ENCODE measurements at regions not wholly inside any gene's neighbourhood (a gene's known extent, or its start where the extent isn't known, plus 50 kb on each side); places are given as distances from the start of the nearest gene placed in this dataset.

DNA sequence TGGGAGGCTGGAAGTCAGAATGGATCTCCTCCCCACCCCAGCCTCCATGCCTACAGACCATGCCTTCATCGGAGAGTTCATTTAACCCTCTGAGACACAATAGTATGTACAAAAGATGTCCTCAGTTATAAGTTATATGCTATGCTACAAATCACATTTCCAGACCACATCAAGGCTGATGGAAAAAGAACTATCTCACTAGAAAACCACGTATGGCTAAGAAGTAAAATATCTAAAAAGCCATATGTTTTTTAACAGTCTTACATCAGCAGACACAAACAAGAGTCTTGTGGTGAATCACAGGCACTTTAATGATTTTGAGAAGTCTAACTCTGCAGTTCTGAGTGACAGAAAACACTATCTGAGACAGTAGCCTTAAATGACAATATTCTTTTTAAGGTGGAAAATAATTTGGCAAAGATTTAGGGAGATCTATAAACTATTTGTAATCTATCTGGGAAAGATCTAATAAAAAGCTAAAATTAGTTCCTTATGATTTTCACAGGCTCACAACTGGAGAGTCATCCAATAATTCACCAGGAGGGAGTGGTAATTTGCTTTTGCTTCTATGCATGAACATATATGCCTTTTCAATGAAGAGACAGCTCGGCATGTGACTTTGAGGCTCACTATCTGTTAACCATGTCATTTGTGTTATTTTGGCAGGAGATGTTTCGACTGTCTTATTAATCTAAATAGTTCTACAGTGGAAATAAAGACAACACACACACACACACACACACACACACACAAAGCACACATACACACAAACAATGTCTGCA is 197.5 kb downstream of the IRS1 start:
- Histone ChIP-seq H3K27me3 (replicated peaks; ENCODE audit: control insufficient read depth, insufficient read depth, low read length) (no peaks in the 10 kb centered on the region), H3K9ac (ENCODE audit: low read length) (no peak overlapping the region), H3K4me3 (ENCODE audit: low read length) (no peak overlapping the region), H3K36me3 (ENCODE audit: control insufficient read depth, insufficient read depth, low read length, severe bottlenecking) (no peaks in the 10 kb centered on the region), H3K9me3 (ENCODE audit: control insufficient read depth, low read length) (no peaks in the 10 kb centered on the region), H3K4me1 (ENCODE audit: control insufficient read depth, insufficient read depth, low read length) (peaks cover 8% of the 10 kb centered on the region)
- DNase-seq (ENCODE audit: low read depth) = peak; percentile 46

GRCh38 chr2:226600802-226601201 is 198.8 kb downstream of the IRS1 start:
- DNase-seq (ENCODE audit: low read depth) = no peak
- no peak overlapping the region for H3K4me3 ChIP-seq (ENCODE audit: low read length)
- no peak overlapping the region for H3K9ac ChIP-seq (ENCODE audit: low read length)
- peaks cover 8% of the 10 kb centered on the region for H3K4me1 ChIP-seq (ENCODE audit: control insufficient read depth, insufficient read depth, low read length)
- no peaks in the 10 kb centered on the region for H3K36me3 ChIP-seq (ENCODE audit: control insufficient read depth, insufficient read depth, low read length, severe bottlenecking)
- no peaks in the 10 kb centered on the region for H3K9me3 ChIP-seq (ENCODE audit: control insufficient read depth, low read length)
- no peaks in the 10 kb centered on the region for H3K27me3 ChIP-seq (replicated peaks; ENCODE audit: control insufficient read depth, insufficient read depth, low read length)

DNA sequence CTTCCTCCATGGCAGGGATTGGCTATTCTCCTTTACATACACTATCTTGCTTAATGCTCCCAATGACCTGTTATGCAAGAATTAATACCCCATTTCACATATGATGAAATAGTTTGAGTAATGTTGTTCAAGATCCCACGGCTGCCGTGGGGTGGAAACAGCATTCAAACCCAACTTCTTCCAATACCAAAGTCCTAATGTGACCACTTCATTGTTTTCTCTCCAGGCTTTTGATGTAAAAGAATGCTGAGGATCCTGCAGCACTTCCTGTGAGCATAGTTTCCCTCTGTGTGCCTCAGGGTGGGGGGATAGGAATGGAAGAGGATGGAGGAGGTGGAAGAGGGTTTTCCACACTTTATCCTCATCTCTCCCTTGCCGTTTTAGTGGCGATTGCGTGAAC is 199.4 kb downstream of the IRS1 start:
- DNase-seq (ENCODE audit: low read depth) = no peak
- Histone ChIP-seq H3K4me1 (ENCODE audit: control insufficient read depth, insufficient read depth, low read length) (peaks cover 8% of the 10 kb centered on the region), H3K36me3 (ENCODE audit: control insufficient read depth, insufficient read depth, low read length, severe bottlenecking) (no peaks in the 10 kb centered on the region), H3K9ac (ENCODE audit: low read length) (no peak overlapping the region), H3K9me3 (ENCODE audit: control insufficient read depth, low read length) (no peaks in the 10 kb centered on the region), H3K4me3 (ENCODE audit: low read length) (no peak overlapping the region), H3K27me3 (replicated peaks; ENCODE audit: control insufficient read depth, insufficient read depth, low read length) (no peaks in the 10 kb centered on the region)

- Histone ChIP-seq H3K9ac (ENCODE audit: low read length) (no peak overlapping the region), H3K9me3 (ENCODE audit: control insufficient read depth, low read length) (peaks cover 30% of the 10 kb centered on the region), H3K36me3 (ENCODE audit: control insufficient read depth, insufficient read depth, low read length, severe bottlenecking) (no peaks in the 10 kb centered on the region), H3K4me3 (ENCODE audit: low read length) (no peak overlapping the region), H3K4me1 (ENCODE audit: control insufficient read depth, insufficient read depth, low read length) (peaks cover 14% of the 10 kb centered on the region), H3K27me3 (replicated peaks; ENCODE audit: control insufficient read depth, insufficient read depth, low read length) (no peaks in the 10 kb centered on the region)
- DNase-seq (ENCODE audit: low read depth) = no peak
These were observed 210.6 kb downstream of the IRS1 start for GRCh38 chr2:226589043-226589442.

DNA sequence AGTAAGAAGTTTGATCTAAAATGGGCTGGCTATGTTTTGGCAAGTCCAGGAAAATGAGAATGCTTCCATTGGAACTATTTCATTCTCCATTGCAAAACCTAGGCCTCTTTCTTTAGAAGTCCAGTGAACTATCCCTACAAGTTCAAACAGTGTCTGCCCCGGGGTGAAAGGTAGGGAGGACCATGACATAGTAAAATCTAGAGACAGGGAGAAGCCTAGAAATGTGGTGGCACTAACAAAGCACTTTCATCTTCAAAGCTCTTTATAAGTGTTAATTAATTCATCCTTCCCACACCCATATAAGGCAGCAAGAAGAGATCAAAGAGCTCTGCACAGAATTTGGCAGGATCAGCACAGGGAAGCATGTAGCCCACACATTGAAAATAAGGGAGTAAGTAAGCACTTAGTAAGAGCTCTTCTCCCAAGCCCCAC is 214.5 kb downstream of the IRS1 start:
- Histone ChIP-seq H3K4me3 (ENCODE audit: low read length) (no peak overlapping the region), H3K27me3 (replicated peaks; ENCODE audit: control insufficient read depth, insufficient read depth, low read length) (no peaks in the 10 kb centered on the region), H3K4me1 (ENCODE audit: control insufficient read depth, insufficient read depth, low read length) (peaks cover 26% of the 10 kb centered on the region)

GRCh38 chr2:226584518-226585055 is 215.0 kb downstream of the IRS1 start:
- no peak overlapping the region for H3K4me3 ChIP-seq (ENCODE audit: low read length)
- no peak for DNase-seq (ENCODE audit: low read depth)
- peaks cover 24% of the 10 kb centered on the region for H3K9me3 ChIP-seq (ENCODE audit: control insufficient read depth, low read length)

More for the DNA sequence above, 214.5 kb downstream of the IRS1 start:
- Histone ChIP-seq H3K36me3 (ENCODE audit: control insufficient read depth, insufficient read depth, low read length, severe bottlenecking) (no peaks in the 10 kb centered on the region), H3K9ac (ENCODE audit: low read length) (no peak overlapping the region), H3K9me3 (ENCODE audit: control insufficient read depth, low read length) (peaks cover 30% of the 10 kb centered on the region)
- no peak for DNase-seq (ENCODE audit: low read depth)

DNA sequence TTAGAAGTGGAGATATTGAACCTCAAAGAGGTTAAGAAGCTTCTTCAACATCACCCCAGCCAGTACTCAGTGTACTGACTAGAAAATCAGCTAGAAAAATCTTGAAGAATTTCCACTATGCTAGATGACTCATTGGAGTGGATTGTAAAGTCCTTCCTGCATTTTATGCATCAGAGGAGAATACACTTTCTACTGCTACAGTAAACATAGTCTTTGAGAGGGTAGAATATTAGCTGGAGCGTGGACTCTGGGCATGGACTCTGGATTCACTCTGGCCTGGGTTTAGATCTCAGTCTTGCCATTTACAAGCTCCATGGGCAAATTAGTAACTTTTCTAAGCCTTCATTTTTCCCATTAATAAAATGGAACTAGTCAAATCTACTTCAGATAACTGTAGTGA is 215.9 kb downstream of the IRS1 start:
- H3K9me3 ChIP-seq (ENCODE audit: control insufficient read depth, low read length) = peaks cover 16% of the 10 kb centered on the region
- H3K36me3 ChIP-seq (ENCODE audit: control insufficient read depth, insufficient read depth, low read length, severe bottlenecking) = no peaks in the 10 kb centered on the region
- no peaks in the 10 kb centered on the region for H3K27me3 ChIP-seq (replicated peaks; ENCODE audit: control insufficient read depth, insufficient read depth, low read length)
- peak overlapping the region; percentile 51 for H3K4me3 ChIP-seq (ENCODE audit: low read length)
- peaks cover 29% of the 10 kb centered on the region for H3K4me1 ChIP-seq (ENCODE audit: control insufficient read depth, insufficient read depth, low read length)
- peak overlapping the region; percentile 45 for H3K9ac ChIP-seq (ENCODE audit: low read length)
- peak; percentile 86 for DNase-seq (ENCODE audit: low read depth)

More at GRCh38 chr2:226584518-226585055, 215.0 kb downstream of the IRS1 start:
- no peaks in the 10 kb centered on the region for H3K36me3 ChIP-seq (ENCODE audit: control insufficient read depth, insufficient read depth, low read length, severe bottlenecking)
- peaks cover 26% of the 10 kb centered on the region for H3K4me1 ChIP-seq (ENCODE audit: control insufficient read depth, insufficient read depth, low read length)
- H3K9ac ChIP-seq (ENCODE audit: low read length) = no peak overlapping the region
- H3K27me3 ChIP-seq (replicated peaks; ENCODE audit: control insufficient read depth, insufficient read depth, low read length) = no peaks in the 10 kb centered on the region

DNA sequence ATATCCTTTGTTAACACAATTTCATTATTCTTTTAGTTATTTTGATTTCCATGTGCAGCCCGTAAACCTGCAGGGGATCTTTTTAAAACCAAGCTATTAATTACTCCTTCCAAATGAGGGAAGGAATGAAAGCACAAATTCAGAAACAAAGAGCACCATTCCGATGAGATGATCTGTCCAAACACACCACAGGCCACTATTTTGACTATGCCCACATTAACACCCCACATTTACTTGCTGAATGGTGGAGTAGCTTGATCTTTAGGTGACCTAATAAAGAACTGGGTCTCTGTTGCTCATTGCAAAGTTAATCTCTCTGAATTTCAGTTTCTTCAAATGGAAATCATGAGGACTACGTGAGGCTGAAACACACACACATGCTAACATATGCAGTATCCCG is 218.0 kb downstream of the IRS1 start:
- no peaks in the 10 kb centered on the region for H3K36me3 ChIP-seq (ENCODE audit: control insufficient read depth, insufficient read depth, low read length, severe bottlenecking)
- H3K4me1 ChIP-seq (ENCODE audit: control insufficient read depth, insufficient read depth, low read length) = peaks cover 32% of the 10 kb centered on the region
- H3K4me3 ChIP-seq (ENCODE audit: low read length) = no peak overlapping the region
- no peak for DNase-seq (ENCODE audit: low read depth)
- H3K9me3 ChIP-seq (ENCODE audit: control insufficient read depth, low read length) = no peaks in the 10 kb centered on the region
- H3K9ac ChIP-seq (ENCODE audit: low read length) = no peak overlapping the region
- H3K27me3 ChIP-seq (replicated peaks; ENCODE audit: control insufficient read depth, insufficient read depth, low read length) = no peaks in the 10 kb centered on the region

GRCh38 chr2:226581004-226581403 is 218.6 kb downstream of the IRS1 start:
- DNase-seq (ENCODE audit: low read depth) = no peak
- no peaks in the 10 kb centered on the region for H3K36me3 ChIP-seq (ENCODE audit: control insufficient read depth, insufficient read depth, low read length, severe bottlenecking)
- H3K4me3 ChIP-seq (ENCODE audit: low read length) = no peak overlapping the region
- no peaks in the 10 kb centered on the region for H3K27me3 ChIP-seq (replicated peaks; ENCODE audit: control insufficient read depth, insufficient read depth, low read length)
- H3K4me1 ChIP-seq (ENCODE audit: control insufficient read depth, insufficient read depth, low read length) = peaks cover 32% of the 10 kb centered on the region
- no peak overlapping the region for H3K9ac ChIP-seq (ENCODE audit: low read length)
- H3K9me3 ChIP-seq (ENCODE audit: control insufficient read depth, low read length) = no peaks in the 10 kb centered on the region

DNA sequence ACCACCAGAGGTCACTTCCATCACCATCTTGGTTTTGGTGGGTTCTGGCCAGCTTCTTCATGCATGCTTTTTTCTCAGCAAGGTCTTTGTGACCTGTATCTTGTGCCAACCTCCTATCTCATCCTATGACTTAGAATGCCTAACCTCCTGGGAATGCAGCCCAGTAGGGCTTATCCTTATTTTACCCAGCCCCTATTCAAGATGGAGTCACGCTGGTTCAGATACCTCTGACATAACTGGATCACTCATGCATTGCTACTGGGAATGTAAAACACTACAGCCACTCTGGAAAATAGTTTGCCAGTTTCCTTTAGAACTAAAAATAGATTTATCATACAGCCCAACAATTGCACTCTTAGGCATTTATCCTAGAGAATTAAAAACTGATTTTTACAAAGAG is 219.2 kb downstream of the IRS1 start:
- DNase-seq (ENCODE audit: low read depth) = no peak
- H3K36me3 ChIP-seq (ENCODE audit: control insufficient read depth, insufficient read depth, low read length, severe bottlenecking) = no peaks in the 10 kb centered on the region
- H3K27me3 ChIP-seq (replicated peaks; ENCODE audit: control insufficient read depth, insufficient read depth, low read length) = no peaks in the 10 kb centered on the region
- no peaks in the 10 kb centered on the region for H3K9me3 ChIP-seq (ENCODE audit: control insufficient read depth, low read length)
- no peak overlapping the region for H3K4me3 ChIP-seq (ENCODE audit: low read length)
- peaks cover 31% of the 10 kb centered on the region for H3K4me1 ChIP-seq (ENCODE audit: control insufficient read depth, insufficient read depth, low read length)
- no peak overlapping the region for H3K9ac ChIP-seq (ENCODE audit: low read length)

DNA sequence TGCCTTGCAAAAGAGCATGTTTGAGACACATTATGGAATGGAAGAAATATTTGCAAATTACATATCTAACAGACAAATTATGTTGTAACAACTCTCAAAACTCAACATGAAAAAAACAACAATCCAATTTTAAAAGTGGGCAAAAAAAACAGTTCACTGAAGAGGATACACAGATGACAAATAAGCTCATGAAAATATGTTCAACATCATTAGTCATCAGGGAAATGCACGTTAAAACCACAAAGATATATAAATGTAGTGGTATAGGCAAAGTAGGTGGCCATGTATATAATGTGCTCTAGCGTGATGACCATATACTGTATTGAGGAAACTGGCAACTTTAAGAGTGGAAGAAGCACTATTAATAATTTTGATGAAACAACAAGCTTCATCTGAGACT is 220.1 kb downstream of the IRS1 start:
- H3K9ac ChIP-seq (ENCODE audit: low read length) = no peak overlapping the region
- H3K4me1 ChIP-seq (ENCODE audit: control insufficient read depth, insufficient read depth, low read length) = peaks cover 22% of the 10 kb centered on the region
- no peak for DNase-seq (ENCODE audit: low read depth)
- no peaks in the 10 kb centered on the region for H3K9me3 ChIP-seq (ENCODE audit: control insufficient read depth, low read length)
- no peaks in the 10 kb centered on the region for H3K36me3 ChIP-seq (ENCODE audit: control insufficient read depth, insufficient read depth, low read length, severe bottlenecking)
- H3K4me3 ChIP-seq (ENCODE audit: low read length) = no peak overlapping the region
- H3K27me3 ChIP-seq (replicated peaks; ENCODE audit: control insufficient read depth, insufficient read depth, low read length) = no peaks in the 10 kb centered on the region
